Body of pancreas (tissue), 4 donors: ENCODE measurements at regions not wholly inside any gene's neighbourhood (a gene's known extent, or its start where the extent isn't known, plus 50 kb on each side); places are given as distances from the start of the nearest gene placed in this dataset.

Experiments
- CTCF ChIP-seq, 7 experiments: fragments of 450-650 bp in 4 of 7; fragments of 200-600 bp in 3 of 7; sonication (generic) in 3 of 7; IDR thresholded peaks; one replicate each; pipeline ENCODE4 v1.5.1; 2016 to 2019; ENCODE audit warnings: antibody characterized with exemption in 7 of 7
- POLR2A ChIP-seq, 3 donors: fragments of 450-650 bp; IDR thresholded peaks; one replicate each; pipeline ENCODE4 v1.6.1; 2016; ENCODE audit warnings: antibody characterized with exemption in 3 of 3, mild to moderate bottlenecking in 2 of 3

- no peak for TF ChIP-seq CTCF (IDR thresholded peaks at IDR 0.05)
- no peak for TF ChIP-seq POLR2A (IDR thresholded peaks at IDR 0.05)
Measured at GRCh38 chr20:57948180-57948955, 238.6 kb upstream of the PMEPA1 start.
